IMR-90 (cell line): ENCODE measurements at regions not wholly inside any gene's neighbourhood (a gene's known extent, or its start where the extent isn't known, plus 50 kb on each side); places are given as distances from the start of the nearest gene placed in this dataset.

Experiments used
- ATAC-seq: fragments of 200-7000 bp; cut with Tn5 transposase; 2 replicates; pipeline ENCODE4 v1.9.1; 2020; ENCODE audit warnings: low read depth, mild to moderate bottlenecking, moderate library complexity
- BruUV-seq: library from RNA; stranded (reverse); fragments of 400-500 nt; replicated peaks from 2 replicates; lab custom pipeline; 2021; lab: Mats Ljungman, UMichigan
- CTCF ChIA-PET: fragments of 300-600 bp; formaldehyde crosslinking; extraction: SDS; loops from one replicate; lab custom pipeline; 2021; ENCODE audit warnings: antibody characterized with exemption; lab: Yijun Ruan, JAX
- POLR2A ChIA-PET: fragments of 300-600 bp; sonication (Branson Sonifier 250); formaldehyde crosslinking; loops from one replicate; lab custom pipeline; 2022; ENCODE audit warnings: antibody characterized with exemption; ENCODE audit not compliant: unreplicated experiment; lab: Charles Lee
- DNase-seq: peaks from one replicate; pipeline ENCODE4 v3.0.0; 2013
- H2AFZ ChIP-seq: replicated peaks from 2 replicates; pipeline ENCODE3; 2013; ENCODE audit warnings: low read length, mild to moderate bottlenecking; ENCODE audit not compliant: poor library complexity
- H2AK5ac ChIP-seq: 2 replicates; pipeline ENCODE4 v1.6.1; 2013; ENCODE audit warnings: low read depth, low read length, inconsistent platforms
- H2AK9ac ChIP-seq: replicated peaks from 2 replicates; pipeline ENCODE3; 2013; ENCODE audit warnings: mild to moderate bottlenecking, low read depth, low read length, moderate library complexity; ENCODE audit not compliant: poor library complexity
- H2BK120ac ChIP-seq: 2 replicates; pipeline ENCODE4 v1.6.1; 2013; ENCODE audit warnings: low read depth, low read length, inconsistent platforms
- H2BK15ac ChIP-seq: 3 replicates; pipeline ENCODE4 v1.6.1; 2013; ENCODE audit warnings: low read depth, low read length, inconsistent platforms
- H2BK20ac ChIP-seq: 2 replicates; pipeline ENCODE4 v1.6.1; 2013; ENCODE audit warnings: low read depth, mild to moderate bottlenecking, inconsistent platforms, low read length, moderate library complexity
- H2BK5ac ChIP-seq: 2 replicates; pipeline ENCODE4 v1.6.1; 2013; ENCODE audit warnings: mild to moderate bottlenecking, low read depth, low read length, inconsistent platforms; ENCODE audit not compliant: poor library complexity, severe bottlenecking
- H3K14ac ChIP-seq: replicated peaks from 2 replicates; pipeline ENCODE4 v1.6.1; 2013; ENCODE audit warnings: low read depth, low read length, inconsistent platforms
- H3K18ac ChIP-seq: 2 replicates; pipeline ENCODE4 v1.6.1; 2013; ENCODE audit warnings: low read depth, low read length, control low read depth
- H3K23ac ChIP-seq: 2 replicates; pipeline ENCODE4 v1.6.1; 2013; ENCODE audit warnings: low read depth, low read length, inconsistent platforms
- H3K27ac ChIP-seq: 2 replicates; pipeline ENCODE4 v1.5.1; 2013; ENCODE audit warnings: mild to moderate bottlenecking, control low read depth, low read length; ENCODE audit not compliant: insufficient read depth
- H3K27me3 ChIP-seq: 2 replicates; pipeline ENCODE4 v1.6.1; 2013; ENCODE audit warnings: low read length; ENCODE audit not compliant: control insufficient read depth, insufficient read depth
- H3K36me3 ChIP-seq: 2 replicates; pipeline ENCODE4 v1.6.1; 2013; ENCODE audit warnings: low read length, mixed read lengths; ENCODE audit not compliant: control insufficient read depth, insufficient read depth
- H3K4ac ChIP-seq: 2 replicates; pipeline ENCODE4 v1.6.1; 2013; ENCODE audit warnings: low read depth, low read length, inconsistent platforms
- H3K4me1 ChIP-seq: 2 replicates; pipeline ENCODE4 v1.6.1; 2013; ENCODE audit warnings: low read length, mixed read lengths; ENCODE audit not compliant: control insufficient read depth, insufficient read depth
- H3K4me2 ChIP-seq: 2 replicates; pipeline ENCODE4 v1.6.1; 2013; ENCODE audit warnings: low read depth, mild to moderate bottlenecking, control low read depth, low read length, moderate library complexity
- H3K4me3 ChIP-seq: 2 replicates; pipeline ENCODE4 v1.5.1; 2013; ENCODE audit warnings: low read depth, mild to moderate bottlenecking, control low read depth, low read length, moderate library complexity; ENCODE audit not compliant: insufficient read depth
- H3K56ac ChIP-seq: 2 replicates; pipeline ENCODE4 v1.6.1; 2013; ENCODE audit warnings: low read length, inconsistent platforms; ENCODE audit not compliant: insufficient read depth; ENCODE audit errors: extremely low read depth
- H3K79me1 ChIP-seq, 2 experiments: 2 replicates each; pipeline ENCODE4 v1.6.1; 2013; ENCODE audit warnings: low read length in 2 of 2, inconsistent platforms in 1 of 2, low read depth in 1 of 2
- H3K9ac ChIP-seq: 2 replicates; pipeline ENCODE4 v1.6.1; 2013; ENCODE audit warnings: low read depth, low read length, control low read depth
- H3K9me1 ChIP-seq: 2 replicates; pipeline ENCODE4 v1.6.1; 2013; ENCODE audit warnings: low read length, inconsistent platforms; ENCODE audit not compliant: insufficient read depth
- H3K9me3 ChIP-seq: 2 replicates; pipeline ENCODE4 v1.6.1; 2013; ENCODE audit warnings: low read length; ENCODE audit not compliant: control insufficient read depth, insufficient read depth
- H4K20me1 ChIP-seq: 2 replicates; pipeline ENCODE4 v1.6.1; 2013; ENCODE audit warnings: low read length, inconsistent platforms; ENCODE audit not compliant: insufficient read depth
- H4K5ac ChIP-seq: 2 replicates; pipeline ENCODE4 v1.6.1; 2013; ENCODE audit warnings: mild to moderate bottlenecking, low read depth, low read length, control low read depth
- H4K8ac ChIP-seq, 2 experiments: 2 replicates each; pipeline ENCODE4 v1.6.1; 2013; ENCODE audit warnings: low read depth in 2 of 2, low read length in 2 of 2, control low read depth in 1 of 2, inconsistent platforms in 1 of 2
- H4K91ac ChIP-seq: 2 replicates; pipeline ENCODE4 v1.6.1; 2013; ENCODE audit warnings: low read depth, low read length, inconsistent platforms; ENCODE audit not compliant: insufficient read depth
- CHD1 ChIP-seq: IDR thresholded peaks from 2 replicates; pipeline ENCODE4 v1.6.1; 2012; ENCODE audit warnings: low read depth, low read length, improper control_type of control experiment
- FOS ChIP-seq: fragments of 150-350 bp; IDR thresholded peaks from 2 replicates; pipeline ENCODE4 v1.6.1; 2016; ENCODE audit warnings: low read depth, low read length
- MAFK ChIP-seq: IDR thresholded peaks from 2 replicates; pipeline ENCODE4 v1.6.1; 2012; ENCODE audit warnings: low read depth, low read length, improper control_type of control experiment
- MXI1 ChIP-seq: IDR thresholded peaks from 2 replicates; pipeline ENCODE4 v1.6.1; 2012; ENCODE audit warnings: low read depth, mild to moderate bottlenecking, low read length, moderate library complexity, borderline replicate concordance
- POLR2A ChIP-seq: IDR thresholded peaks from 2 replicates; pipeline ENCODE4 v1.6.1; 2012; ENCODE audit warnings: mild to moderate bottlenecking, low read depth, low read length
- RCOR1 ChIP-seq: IDR thresholded peaks from 2 replicates; pipeline ENCODE4 v1.6.1; 2012; ENCODE audit warnings: mild to moderate bottlenecking, low read length, improper control_type of control experiment; ENCODE audit not compliant: insufficient replicate concordance
- RFX5 ChIP-seq: IDR thresholded peaks from 2 replicates; pipeline ENCODE4 v1.8.0; 2012; ENCODE audit warnings: low read depth, mild to moderate bottlenecking, low read length, moderate library complexity
- SMC3 ChIP-seq: fragments of 150-350 bp; IDR thresholded peaks from 2 replicates; pipeline ENCODE4 v1.6.1; 2016; ENCODE audit warnings: low read depth, mild to moderate bottlenecking, antibody characterized with exemption, low read length, moderate library complexity
- WGBS, 2 experiments: methylation state at CpG; one replicate each; pipeline versions ENCODE4 v1.1.5 to v1.1.7; 2013; ENCODE audit warnings: missing lambda C conversion rate in 2 of 2; ENCODE audit not compliant: insufficient read length in 1 of 2; ENCODE audit errors: extremely low coverage in 2 of 2; 5-methylcytosine and 5-hydroxymethylcytosine counted together
- dilution Hi-C: fragments of 300-500 bp; cut with HindIII; formaldehyde crosslinking; loops from one replicate; pipeline ENCODE4 v1.14.3; 2018; ENCODE audit warnings: low sequenced_read_pairs; ENCODE audit not compliant: unreplicated experiment
- in situ Hi-C: fragments of 300-500 bp; cut with MboI; formaldehyde crosslinking; loops from 3 replicates; pipeline ENCODE4 v1.14.3; 2019; ENCODE audit warnings: low sequenced_read_pairs, inconsistent platforms, mixed read lengths
- intact Hi-C: fragments of 100-400 bp; cut with micrococcal nuclease; formaldehyde crosslinking; loops from 2 replicates; pipeline ENCODE4 v1.10.0; 2022

DNA sequence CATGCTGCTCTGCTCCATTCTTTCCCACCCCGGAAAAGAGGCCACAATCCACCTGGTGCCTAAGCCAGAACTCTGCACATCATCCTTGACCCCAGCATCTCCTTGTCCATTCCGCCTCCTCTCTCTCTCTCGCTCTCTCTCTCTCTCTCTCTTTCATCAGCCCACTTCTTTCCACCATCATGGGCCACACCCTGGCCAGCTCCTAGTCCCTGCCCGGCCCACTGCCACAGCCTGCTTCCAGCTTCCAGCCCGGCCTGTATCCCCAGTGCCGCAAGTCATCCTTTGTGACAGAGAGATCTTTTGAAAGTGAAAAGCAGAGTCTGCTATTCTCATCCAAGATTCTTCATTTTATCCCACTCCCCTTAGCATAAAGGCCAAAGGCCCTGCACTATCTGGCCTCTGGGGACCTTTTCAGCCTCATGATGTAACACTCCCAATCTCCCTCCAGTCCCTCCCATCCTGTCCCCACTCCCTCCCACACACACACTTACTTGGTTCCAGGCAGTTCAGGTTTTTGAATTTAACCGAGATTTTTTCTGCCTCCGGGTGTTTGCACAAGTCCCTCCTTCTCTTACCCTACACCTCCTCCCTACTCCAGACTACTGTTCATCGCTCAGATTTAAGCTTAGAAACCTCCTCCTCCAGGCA, 214.0 kb downstream of the EN1 start:
- intact Hi-C loops (no loop called here), in situ Hi-C loops (no loop called here), dilution Hi-C loops (no loop called here)
- CTCF ChIA-PET, result no interaction called here
- Histone ChIP-seq H4K20me1 (no peaks in the 10 kb centered on the region), H3K27me3 (peaks cover 3% of the 10 kb centered on the region; the same call in 1 of the 2 replicates), H3K36me3 (no peaks in the 10 kb centered on the region), H2BK120ac (no peak overlapping the region), H3K9me1 (no peaks in the 10 kb centered on the region), H3K56ac (no peak overlapping the region), H4K5ac (no peak overlapping the region), H2AFZ (no peak overlapping the region), H3K4me1 (no peaks in the 10 kb centered on the region), H3K9ac (no peak overlapping the region), H2AK5ac (no peak overlapping the region), H2BK5ac (no peak overlapping the region), H2BK15ac (no peak overlapping the region), H2AK9ac (no peak overlapping the region), H3K79me1 (no peaks in the 10 kb centered on the region), H2BK20ac (no peak overlapping the region), H4K8ac (no peak overlapping the region), H3K27ac (no peak overlapping the region), H3K4me2 (no peak overlapping the region), H3K9me3 (no peaks in the 10 kb centered on the region), H3K23ac (no peak overlapping the region), H3K18ac (no peak overlapping the region), H4K91ac (no peak overlapping the region), H3K4ac (no peak overlapping the region), H3K14ac (no peak overlapping the region), H3K4me3 (no peak overlapping the region)
- BruUV-seq, result no TSS peak
- ATAC-seq, result no peak
- TF ChIP-seq MAFK (no peak), RCOR1 (no peak), MXI1 (no peak), FOS (no peak), SMC3 (no peak), RFX5 (no peak), CHD1 (no peak), POLR2A (no peak)
- 62% methylated on average over 3 of the region's 9 CpGs; no CpG with 5 or more reads in 1 of the 2 experiments for WGBS, 2 experiments
- POLR2A ChIA-PET, result no interaction called here
- no peak for DNase-seq
